Ectodermal cell (in vitro differentiated cells): ENCODE measurements at regions not wholly inside any gene's neighbourhood (a gene's known extent, or its start where the extent isn't known, plus 50 kb on each side); places are given as distances from the start of the nearest gene placed in this dataset.

Experiments used
- H3K27ac ChIP-seq: 2 replicates; pipeline ENCODE4 v1.7.0; 2013; ENCODE audit warnings: mild to moderate bottlenecking, low read depth, low read length; ENCODE audit not compliant: insufficient read depth, poor library complexity, severe bottlenecking
- H3K27me3 ChIP-seq: 2 replicates; pipeline ENCODE4 v1.7.0; 2013; ENCODE audit warnings: mild to moderate bottlenecking, low read length; ENCODE audit not compliant: insufficient read depth, control insufficient read depth, poor library complexity, severe bottlenecking
- H3K36me3 ChIP-seq: one replicate; pipeline ENCODE4 v1.7.0; 2013; ENCODE audit warnings: low read length; ENCODE audit not compliant: control insufficient read depth, insufficient read depth
- H3K4me1 ChIP-seq: one replicate; pipeline ENCODE4 v1.7.0; 2013; ENCODE audit warnings: low read length; ENCODE audit not compliant: control insufficient read depth, insufficient read depth
- H3K4me3 ChIP-seq: 2 replicates; pipeline ENCODE4 v1.7.0; 2013; ENCODE audit warnings: low read depth, low read length, control low read depth; ENCODE audit not compliant: insufficient read depth
- H3K9me3 ChIP-seq: 2 replicates; pipeline ENCODE4 v1.7.0; 2013; ENCODE audit warnings: mild to moderate bottlenecking, low read length, moderate library complexity; ENCODE audit not compliant: control insufficient read depth
- WGBS, 2 experiments: methylation state at CpG; one replicate each; pipeline ENCODE4 v1.1.7; 2013; ENCODE audit warnings: missing lambda C conversion rate in 2 of 2; 5-methylcytosine and 5-hydroxymethylcytosine counted together

GRCh38 chr3:139793408-139793807 is 115.6 kb upstream of the NMNAT3 start:
- no peaks in the 10 kb centered on the region for H3K27me3 ChIP-seq
- no peak overlapping the region for H3K27ac ChIP-seq
- WGBS, 2 experiments = 93 to 95% methylated on average over 3 of the region's 3 CpGs
- H3K9me3 ChIP-seq = no peaks in the 10 kb centered on the region
- H3K4me1 ChIP-seq = no peaks in the 10 kb centered on the region
- no peaks in the 10 kb centered on the region for H3K36me3 ChIP-seq
- no peak overlapping the region for H3K4me3 ChIP-seq

- H3K36me3 ChIP-seq = no peaks in the 10 kb centered on the region
- no peaks in the 10 kb centered on the region for H3K27me3 ChIP-seq
- WGBS, 2 experiments = 93 to 95% methylated on average over 1 of the region's 1 CpG
- peaks cover under 1% of the 10 kb centered on the region for H3K4me1 ChIP-seq
- no peak overlapping the region for H3K4me3 ChIP-seq
- no peaks in the 10 kb centered on the region for H3K9me3 ChIP-seq
- no peak overlapping the region for H3K27ac ChIP-seq
These were observed 102.8 kb upstream of the NMNAT3 start for GRCh38 chr3:139780593-139780992.

GRCh38 chr3:139778682-139779233 is 101.0 kb upstream of the NMNAT3 start:
- no peaks in the 10 kb centered on the region for H3K9me3 ChIP-seq
- no peaks in the 10 kb centered on the region for H3K27me3 ChIP-seq
- no peak overlapping the region for H3K4me3 ChIP-seq
- H3K4me1 ChIP-seq = peaks cover 19% of the 10 kb centered on the region
- WGBS, 2 experiments = 91 to 96% methylated on average over 10 of the region's 10 CpGs
- H3K36me3 ChIP-seq = no peaks in the 10 kb centered on the region
- no peak overlapping the region for H3K27ac ChIP-seq

- WGBS, 2 experiments = 47 to 50% methylated on average over 6 to 7 of the region's 7 CpGs
- no peaks in the 10 kb centered on the region for H3K9me3 ChIP-seq
- peak overlapping the region; percentile 90 for H3K27ac ChIP-seq
- no peaks in the 10 kb centered on the region for H3K36me3 ChIP-seq
- H3K4me1 ChIP-seq = peaks cover 23% of the 10 kb centered on the region
- H3K27me3 ChIP-seq = no peaks in the 10 kb centered on the region
- no peak overlapping the region for H3K4me3 ChIP-seq
These were observed 97.0 kb upstream of the NMNAT3 start for GRCh38 chr3:139774560-139775302.

GRCh38 chr3:139772539-139773500 is 95.0 kb upstream of the NMNAT3 start:
- H3K36me3 ChIP-seq = no peaks in the 10 kb centered on the region
- 89 to 90% methylated on average over 7 of the region's 7 CpGs for WGBS, 2 experiments
- no peaks in the 10 kb centered on the region for H3K27me3 ChIP-seq
- H3K9me3 ChIP-seq = no peaks in the 10 kb centered on the region
- H3K27ac ChIP-seq = no peak overlapping the region
- peaks cover 23% of the 10 kb centered on the region for H3K4me1 ChIP-seq
- H3K4me3 ChIP-seq = no peak overlapping the region

DNA sequence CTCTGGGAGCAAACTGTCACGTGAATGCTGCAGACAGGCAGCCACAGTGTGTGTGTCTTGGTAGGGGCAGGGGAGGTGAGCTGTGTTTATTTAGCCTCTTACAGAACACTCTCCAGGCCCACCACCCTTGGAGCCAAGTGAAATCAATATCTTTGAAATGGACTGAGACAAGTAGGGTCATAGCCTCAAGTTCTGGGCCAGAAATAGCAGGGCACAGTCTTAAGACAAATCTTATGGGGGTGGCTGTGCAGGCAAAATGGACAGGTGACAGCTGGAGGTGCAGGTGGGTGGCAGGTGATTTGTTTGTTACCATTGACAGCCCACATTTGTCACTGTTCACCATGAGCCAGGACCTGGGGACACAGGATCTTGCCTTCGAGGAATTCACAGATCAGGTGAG is 93.6 kb upstream of the NMNAT3 start:
- WGBS, 2 experiments = 83 to 88% methylated on average over 2 of the region's 2 CpGs
- no peak overlapping the region for H3K27ac ChIP-seq
- no peaks in the 10 kb centered on the region for H3K36me3 ChIP-seq
- peaks cover 23% of the 10 kb centered on the region for H3K4me1 ChIP-seq
- no peaks in the 10 kb centered on the region for H3K27me3 ChIP-seq
- H3K9me3 ChIP-seq = no peaks in the 10 kb centered on the region
- H3K4me3 ChIP-seq = no peak overlapping the region

DNA sequence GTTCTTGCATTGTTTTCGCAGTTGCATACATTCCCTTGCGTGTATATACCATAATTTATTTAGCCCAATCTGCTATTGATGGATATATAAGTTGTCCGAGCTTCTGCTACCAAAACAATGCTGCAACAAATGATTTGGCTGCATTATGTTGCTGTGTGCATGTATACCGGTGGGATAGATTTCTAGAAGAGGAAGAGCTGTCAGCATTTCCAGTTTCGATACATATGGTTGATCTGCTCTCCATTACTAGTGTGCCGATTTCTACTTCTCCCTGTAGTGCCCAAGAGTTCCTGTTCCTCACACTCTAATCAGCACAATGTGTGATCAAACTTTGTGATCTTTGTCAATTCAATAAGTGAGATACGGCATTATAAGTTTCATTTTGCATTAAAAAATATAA is 92.8 kb upstream of the NMNAT3 start:
- no peak overlapping the region for H3K4me3 ChIP-seq
- no peaks in the 10 kb centered on the region for H3K27me3 ChIP-seq
- no peaks in the 10 kb centered on the region for H3K36me3 ChIP-seq
- H3K9me3 ChIP-seq = no peaks in the 10 kb centered on the region
- WGBS, 2 experiments = 79 to 86% methylated on average over 7 of the region's 7 CpGs
- H3K27ac ChIP-seq = no peak overlapping the region
- H3K4me1 ChIP-seq = peaks cover 22% of the 10 kb centered on the region

DNA sequence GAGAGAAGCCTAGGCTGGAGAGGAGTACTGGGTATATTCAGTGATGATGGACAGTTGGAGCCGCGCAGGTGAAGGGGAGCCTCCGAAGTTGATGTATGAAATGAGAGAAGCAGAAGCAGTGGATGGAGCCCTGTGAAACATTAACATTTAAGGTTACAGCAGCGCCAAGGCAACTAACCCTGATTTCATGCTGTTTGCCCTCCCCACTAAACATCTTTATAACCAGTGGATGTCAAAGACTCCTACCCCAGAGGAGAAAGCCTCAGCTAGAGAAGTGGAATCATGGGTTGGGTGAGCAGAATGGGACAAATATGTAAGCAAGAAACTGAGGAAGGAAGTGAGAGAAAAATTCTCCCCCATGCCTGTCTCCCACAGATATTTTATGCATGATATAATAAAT is 92.0 kb upstream of the NMNAT3 start:
- peaks cover 14% of the 10 kb centered on the region for H3K4me1 ChIP-seq
- no peaks in the 10 kb centered on the region for H3K9me3 ChIP-seq
- H3K27me3 ChIP-seq = no peaks in the 10 kb centered on the region
- H3K36me3 ChIP-seq = no peaks in the 10 kb centered on the region
- no peak overlapping the region for H3K27ac ChIP-seq
- WGBS, 2 experiments = 92 to 94% methylated on average over 4 of the region's 4 CpGs
- no peak overlapping the region for H3K4me3 ChIP-seq

- no peaks in the 10 kb centered on the region for H3K36me3 ChIP-seq
- WGBS, 2 experiments = 93 to 94% methylated on average over 3 of the region's 3 CpGs
- no peak overlapping the region for H3K27ac ChIP-seq
- peaks cover 4% of the 10 kb centered on the region for H3K4me1 ChIP-seq
- no peak overlapping the region for H3K4me3 ChIP-seq
- H3K27me3 ChIP-seq = no peaks in the 10 kb centered on the region
- no peaks in the 10 kb centered on the region for H3K9me3 ChIP-seq
These were observed 87.2 kb upstream of the NMNAT3 start for GRCh38 chr3:139764936-139765335.
